ENCODE measurements at regions not wholly inside any gene's neighbourhood (a gene's known extent, or its start where the extent isn't known, plus 50 kb on each side); places are given as distances from the start of the nearest gene placed in this dataset.
"Not testable (repeated sequence)": the region's sequence is repeated elsewhere in the genome, so short reads cannot be mapped to it uniquely, and the experiment has no call there.

- no peak for DNase-seq (ENCODE audit: low read depth)
Measured at GRCh38 chr9:28999806-29000205, 1426.5 kb upstream of the C9orf72 start.

- DNase-seq (ENCODE audit: low read depth): no peak
Measured at GRCh38 chr9:29001006-29001405, 1427.7 kb upstream of the C9orf72 start.

GRCh38 chr9:29004988-29005387, 1431.7 kb upstream of the C9orf72 start:
- DNase-seq (ENCODE audit: low read depth): no peak

- DNase-seq (ENCODE audit: low read depth): no peak
Measured at GRCh38 chr9:29006628-29007027, 1433.3 kb upstream of the C9orf72 start.

- no peak for DNase-seq (ENCODE audit: low read depth)
Measured at GRCh38 chr9:29012911-29013310, 1439.6 kb upstream of the C9orf72 start.

- no peak for DNase-seq (ENCODE audit: low read depth)
Measured at GRCh38 chr9:29021632-29022031, 1448.4 kb upstream of the C9orf72 start.

GRCh38 chr9:29038332-29038731, 1465.1 kb upstream of the C9orf72 start:
- DNase-seq (ENCODE audit: low read depth): no peak

- no peak for DNase-seq (ENCODE audit: low read depth)
Measured at GRCh38 chr9:29039258-29039657, 1466.0 kb upstream of the C9orf72 start.

- DNase-seq (ENCODE audit: low read depth): no peak
Measured at GRCh38 chr9:29043072-29043471, 1469.8 kb upstream of the C9orf72 start.

GRCh38 chr9:29044959-29045358, 1471.7 kb upstream of the C9orf72 start:
- no peak for DNase-seq (ENCODE audit: low read depth)

- no peak for DNase-seq (ENCODE audit: low read depth)
Measured at GRCh38 chr9:29060041-29060440, 1486.8 kb upstream of the C9orf72 start.

GRCh38 chr9:29062446-29062845, 1489.2 kb upstream of the C9orf72 start:
- no peak for DNase-seq (ENCODE audit: low read depth)

GRCh38 chr9:29063031-29063430, 1489.8 kb upstream of the C9orf72 start:
- no peak for DNase-seq (ENCODE audit: low read depth)

GRCh38 chr9:29066141-29066640, 1492.9 kb upstream of the C9orf72 start:
- DNase-seq (ENCODE audit: low read depth): no peak

GRCh38 chr9:29068461-29068860, 1495.2 kb upstream of the C9orf72 start:
- no peak for DNase-seq (ENCODE audit: low read depth)

GRCh38 chr9:29069376-29069775, 1496.1 kb upstream of the C9orf72 start:
- no peak for DNase-seq (ENCODE audit: low read depth)

- DNase-seq (ENCODE audit: low read depth): no peak
Measured at GRCh38 chr9:29078063-29078666, 1504.9 kb upstream of the C9orf72 start.

GRCh38 chr9:29100762-29101161, 1527.5 kb upstream of the C9orf72 start:
- no peak for DNase-seq (ENCODE audit: low read depth)

- not testable (repeated sequence) for DNase-seq (ENCODE audit: low read depth)
Measured at GRCh38 chr9:29104166-29104565, 1530.9 kb upstream of the C9orf72 start.

- no peak for DNase-seq (ENCODE audit: low read depth)
Measured at GRCh38 chr9:29118555-29118954, 1545.3 kb upstream of the C9orf72 start.

GRCh38 chr9:29126783-29127182, 1553.5 kb upstream of the C9orf72 start:
- DNase-seq (ENCODE audit: low read depth): no peak

GRCh38 chr9:29129763-29130162, 1556.5 kb upstream of the C9orf72 start:
- no peak for DNase-seq (ENCODE audit: low read depth)

GRCh38 chr9:29144476-29144875, 1571.2 kb upstream of the C9orf72 start:
- no peak for DNase-seq (ENCODE audit: low read depth)

GRCh38 chr9:29150606-29151005, 1577.3 kb upstream of the C9orf72 start:
- no peak for DNase-seq (ENCODE audit: low read depth)

Data from stimulated activated CD4-positive, alpha-beta T cell treated with anti-CD3 and anti-CD28 coated beads, Interleukin-2, amount 100 ng/mL, for 4 hours (primary cell).